GM18505 (cell line): ENCODE measurements at regions not wholly inside any gene's neighbourhood (a gene's known extent, or its start where the extent isn't known, plus 50 kb on each side); places are given as distances from the start of the nearest gene placed in this dataset.
"Not testable (repeated sequence)": the region's sequence is repeated elsewhere in the genome, so short reads cannot be mapped to it uniquely, and the experiment has no call there.

ENCODE experiments used
- ATAC-seq: cut with Tn5 transposase; IDR thresholded peaks from one replicate; pipeline ENCODE4 v1.9.1; 2021; ENCODE audit not compliant: unreplicated experiment
- POLR2A ChIP-seq: IDR thresholded peaks from 4 replicates; pipeline ENCODE4 v1.6.1; 2011; ENCODE audit warnings: borderline replicate concordance; ENCODE audit not compliant: insufficient read depth, insufficient read length; ENCODE audit errors: extremely low read depth

- ATAC-seq, result no peak
- no peak for TF ChIP-seq POLR2A
Observed at GRCh38 chr9:31032206-31032605, 1352.2 kb upstream of the ACO1 start.

- no peak for TF ChIP-seq POLR2A
- ATAC-seq, result no peak
Observed at GRCh38 chr9:31034311-31034710, 1350.1 kb upstream of the ACO1 start.

GRCh38 chr9:31040564-31040963 lies 1343.9 kb upstream of the ACO1 start:
- ATAC-seq, result no peak
- TF ChIP-seq POLR2A, result no peak

GRCh38 chr9:31045810-31046209 lies 1338.6 kb upstream of the ACO1 start:
- ATAC-seq, result no peak
- no peak for TF ChIP-seq POLR2A

- ATAC-seq, result not testable (repeated sequence)
Observed at GRCh38 chr9:31061592-31061991, 1322.9 kb upstream of the ACO1 start.

GRCh38 chr9:31065691-31066090 lies 1318.8 kb upstream of the ACO1 start:
- no peak for TF ChIP-seq POLR2A
- ATAC-seq, result no peak

GRCh38 chr9:31067418-31067817 lies 1317.0 kb upstream of the ACO1 start:
- no peak for ATAC-seq
- TF ChIP-seq POLR2A, result no peak

- no peak for ATAC-seq
- TF ChIP-seq POLR2A, result no peak
Observed at GRCh38 chr9:31071606-31072286, 1312.7 kb upstream of the ACO1 start.

- ATAC-seq, result no peak
- no peak for TF ChIP-seq POLR2A
Observed at GRCh38 chr9:31078175-31078574, 1306.3 kb upstream of the ACO1 start.

GRCh38 chr9:31084350-31084749 lies 1300.1 kb upstream of the ACO1 start:
- ATAC-seq, result no peak
- TF ChIP-seq POLR2A, result no peak

GRCh38 chr9:31089549-31090221 lies 1294.8 kb upstream of the ACO1 start:
- no peak for TF ChIP-seq POLR2A

GRCh38 chr9:31100311-31100710 lies 1284.1 kb upstream of the ACO1 start:
- no peak for ATAC-seq
- no peak for TF ChIP-seq POLR2A

More at GRCh38 chr9:31089549-31090221, 1294.8 kb upstream of the ACO1 start:
- no peak for ATAC-seq

- TF ChIP-seq POLR2A, result no peak
- no peak for ATAC-seq
Observed at GRCh38 chr9:31103836-31104235, 1280.6 kb upstream of the ACO1 start.

- no peak for ATAC-seq
- TF ChIP-seq POLR2A, result no peak
Observed at GRCh38 chr9:31104249-31104648, 1280.2 kb upstream of the ACO1 start.
